ENCODE measurements at regions not wholly inside any gene's neighbourhood (a gene's known extent, or its start where the extent isn't known, plus 50 kb on each side); places are given as distances from the start of the nearest gene placed in this dataset.
A peak's percentile ranks its signal among the peaks of the same experiment; 100 is the strongest.

DNA sequence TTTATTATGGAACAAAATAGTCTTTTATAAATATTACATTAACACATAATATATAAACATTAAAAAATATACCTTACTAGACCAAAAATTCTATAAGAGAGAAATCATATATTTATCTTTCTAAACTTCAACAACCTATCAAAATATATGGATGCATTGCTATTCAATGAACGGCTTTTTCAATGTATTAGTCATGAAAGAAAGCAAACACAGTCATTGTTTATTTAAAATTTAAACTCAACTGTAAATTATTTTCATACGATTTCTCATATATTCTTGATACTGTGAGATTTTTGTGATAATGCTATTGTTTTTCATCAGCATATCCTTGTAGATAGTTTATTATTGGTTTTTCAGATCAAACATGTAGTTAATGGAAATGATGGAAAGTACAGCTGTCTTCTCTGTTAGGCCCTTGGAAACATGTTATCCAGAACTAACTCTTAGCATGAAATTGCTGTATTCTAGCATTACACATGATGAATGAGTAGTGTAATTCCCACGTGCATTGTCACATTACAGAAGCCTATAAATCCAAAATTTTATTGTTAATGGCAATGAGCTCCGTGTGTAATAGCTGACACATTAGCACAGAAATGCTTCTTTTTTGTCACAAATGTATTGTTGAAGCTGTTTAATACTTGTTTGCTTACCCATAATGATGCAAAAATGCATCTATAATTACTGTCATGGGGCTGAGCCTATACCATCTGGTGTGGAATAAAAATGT is 1639.9 kb downstream of the SLITRK5 start:
- no peak for DNase-seq (ENCODE audit: low read depth)
- TF ChIP-seq, protein P1, sequence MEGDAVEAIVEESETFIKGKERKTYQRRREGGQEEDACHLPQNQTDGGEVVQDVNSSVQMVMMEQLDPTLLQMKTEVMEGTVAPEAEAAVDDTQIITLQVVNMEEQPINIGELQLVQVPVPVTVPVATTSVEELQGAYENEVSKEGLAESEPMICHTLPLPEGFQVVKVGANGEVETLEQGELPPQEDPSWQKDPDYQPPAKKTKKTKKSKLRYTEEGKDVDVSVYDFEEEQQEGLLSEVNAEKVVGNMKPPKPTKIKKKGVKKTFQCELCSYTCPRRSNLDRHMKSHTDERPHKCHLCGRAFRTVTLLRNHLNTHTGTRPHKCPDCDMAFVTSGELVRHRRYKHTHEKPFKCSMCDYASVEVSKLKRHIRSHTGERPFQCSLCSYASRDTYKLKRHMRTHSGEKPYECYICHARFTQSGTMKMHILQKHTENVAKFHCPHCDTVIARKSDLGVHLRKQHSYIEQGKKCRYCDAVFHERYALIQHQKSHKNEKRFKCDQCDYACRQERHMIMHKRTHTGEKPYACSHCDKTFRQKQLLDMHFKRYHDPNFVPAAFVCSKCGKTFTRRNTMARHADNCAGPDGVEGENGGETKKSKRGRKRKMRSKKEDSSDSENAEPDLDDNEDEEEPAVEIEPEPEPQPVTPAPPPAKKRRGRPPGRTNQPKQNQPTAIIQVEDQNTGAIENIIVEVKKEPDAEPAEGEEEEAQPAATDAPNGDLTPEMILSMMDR (IDR thresholded peaks at IDR 0.05; ENCODE audit: insufficient read depth, low read length): no peak

DNA sequence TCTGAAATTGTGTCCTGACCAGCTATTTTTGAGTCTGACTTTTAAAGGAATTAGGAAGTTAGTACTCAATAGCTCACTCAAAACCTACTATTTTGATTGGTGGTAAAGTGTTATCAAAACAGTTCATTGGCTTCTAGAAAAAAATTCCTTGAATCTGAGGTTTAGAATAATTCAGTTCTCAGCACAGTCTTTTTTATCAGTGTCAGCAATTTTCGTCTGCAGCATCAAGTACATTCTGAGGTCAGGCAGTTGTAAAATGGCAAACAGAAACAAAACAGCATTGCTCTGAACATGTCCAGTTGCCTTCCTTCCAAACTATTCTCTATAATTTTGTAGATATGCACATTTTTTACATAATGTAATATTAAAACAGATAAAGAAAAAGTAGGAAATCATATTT is 1644.1 kb downstream of the SLITRK5 start:
- TF ChIP-seq, protein P1 (IDR thresholded peaks at IDR 0.05; ENCODE audit: insufficient read depth, low read length): no peak
- no peak overlapping the region for H3K4me3 ChIP-seq (ENCODE audit: low read depth, low read length)
- no peak for DNase-seq (ENCODE audit: low read depth)

More for the DNA sequence above, 1639.9 kb downstream of the SLITRK5 start:
- no peak overlapping the region for H3K4me3 ChIP-seq (ENCODE audit: low read depth, low read length)

DNA sequence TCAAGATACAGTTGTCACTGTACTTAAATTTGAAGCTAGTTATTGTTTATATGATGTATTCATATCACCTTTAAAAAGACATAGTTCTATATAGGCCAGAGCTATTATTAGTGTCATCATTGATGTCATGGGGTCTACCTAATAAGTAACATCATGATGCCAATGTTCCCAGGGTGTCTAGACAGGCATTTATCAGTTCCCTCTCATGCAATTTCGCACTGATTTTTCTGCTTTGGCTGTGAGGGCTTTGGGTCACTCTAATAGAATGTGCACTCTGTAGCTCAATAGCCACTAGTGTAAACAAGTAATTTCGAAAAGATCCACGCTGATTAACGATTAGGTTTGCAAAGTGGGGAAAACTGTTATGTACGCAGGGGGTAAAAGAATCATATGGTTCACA is 1651.3 kb downstream of the SLITRK5 start:
- DNase-seq (ENCODE audit: low read depth): no peak

DNA sequence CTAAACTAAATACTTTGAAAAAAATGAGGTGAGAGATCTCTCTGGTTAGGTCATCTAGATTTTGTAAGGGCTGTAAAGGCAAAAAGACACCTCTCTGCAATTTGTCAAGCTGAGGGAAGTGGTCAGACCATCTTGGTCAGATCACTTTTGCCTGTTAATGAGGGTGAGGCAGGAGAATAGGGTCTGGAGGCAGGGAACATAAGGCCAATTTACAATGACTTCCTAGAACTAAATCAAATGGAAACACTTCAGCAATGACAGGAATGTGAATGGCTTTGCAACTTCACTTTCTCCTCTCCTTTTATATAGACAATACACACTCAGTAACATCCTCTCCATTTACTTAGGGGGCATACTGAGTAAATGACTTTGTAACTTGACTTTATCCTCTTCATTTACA is 1653.4 kb downstream of the SLITRK5 start:
- no peak for DNase-seq (ENCODE audit: low read depth)
- no peak overlapping the region for H3K4me3 ChIP-seq (ENCODE audit: low read depth, low read length)
- TF ChIP-seq, protein P1 (IDR thresholded peaks at IDR 0.05; ENCODE audit: insufficient read depth, low read length): no peak

More for the DNA sequence above, 1651.3 kb downstream of the SLITRK5 start:
- no peak overlapping the region for H3K4me3 ChIP-seq (ENCODE audit: low read depth, low read length)
- TF ChIP-seq, protein P1 (IDR thresholded peaks at IDR 0.05; ENCODE audit: insufficient read depth, low read length): no peak

DNA sequence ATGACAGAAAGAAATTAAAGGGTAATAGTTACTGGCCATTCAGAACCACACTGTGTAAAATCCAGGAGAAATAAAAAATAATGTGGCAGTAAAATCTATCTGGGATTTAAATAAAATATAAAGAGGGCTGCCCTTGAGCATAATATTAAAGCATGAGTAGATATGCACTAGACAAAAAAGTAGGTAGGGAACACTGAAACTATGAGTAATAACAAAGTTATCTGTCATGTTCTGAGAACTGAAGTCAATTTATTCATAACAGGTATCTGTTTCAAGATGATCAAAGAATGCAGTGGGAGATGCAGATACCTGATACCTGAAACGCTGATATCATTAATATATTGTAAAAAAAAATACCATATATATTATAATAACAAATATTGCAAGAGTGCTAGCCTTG is 1672.0 kb downstream of the SLITRK5 start:
- H3K4me3 ChIP-seq (ENCODE audit: low read depth, low read length): no peak overlapping the region

DNA sequence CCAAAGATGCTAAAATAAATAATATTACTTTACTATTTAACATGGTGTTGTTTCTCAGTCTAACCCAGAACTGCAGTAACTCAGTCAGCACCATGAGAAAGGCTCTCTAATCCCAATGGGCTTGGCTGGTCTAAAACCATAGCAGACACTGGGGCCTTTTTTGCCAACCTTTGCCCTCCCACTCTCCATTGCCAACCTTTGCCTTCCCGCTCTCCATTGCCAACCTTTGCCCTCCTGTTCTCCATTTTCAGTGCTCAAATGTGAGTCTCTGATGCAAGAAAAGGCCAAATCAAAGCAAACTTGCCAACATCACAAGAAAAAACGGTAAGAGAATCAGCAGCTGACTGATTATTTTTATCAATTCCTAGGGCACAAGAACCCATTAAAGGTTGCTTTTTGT is 1681.2 kb downstream of the SLITRK5 start:
- no peak for DNase-seq (ENCODE audit: low read depth)
- H3K4me3 ChIP-seq (ENCODE audit: low read depth, low read length): no peak overlapping the region
- TF ChIP-seq, protein P1 (IDR thresholded peaks at IDR 0.05; ENCODE audit: insufficient read depth, low read length): no peak

More for the DNA sequence above, 1672.0 kb downstream of the SLITRK5 start:
- TF ChIP-seq, protein P1 (IDR thresholded peaks at IDR 0.05; ENCODE audit: insufficient read depth, low read length): no peak
- DNase-seq (ENCODE audit: low read depth): no peak

DNA sequence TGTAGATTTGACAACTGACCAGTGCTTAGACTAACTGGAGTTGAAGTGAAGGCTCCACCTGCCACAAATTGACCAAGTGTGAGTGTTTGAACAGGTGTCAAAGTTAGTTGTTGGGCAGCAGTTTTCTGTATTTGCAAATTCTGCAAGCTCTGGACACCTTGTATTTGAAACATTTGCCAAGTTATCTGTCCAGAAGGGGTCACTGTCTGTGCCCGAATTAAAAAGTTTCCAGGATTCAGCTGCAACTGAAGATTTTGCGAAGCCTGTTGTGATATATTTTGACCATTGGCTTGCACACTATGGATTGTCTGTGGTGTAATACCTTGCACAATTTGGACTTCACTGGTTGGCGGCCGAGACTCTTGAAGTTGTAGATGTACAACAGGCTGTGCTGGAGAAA is 1690.7 kb downstream of the SLITRK5 start:
- TF ChIP-seq, protein P1 (IDR thresholded peaks at IDR 0.05; ENCODE audit: insufficient read depth, low read length): no peak
- DNase-seq (ENCODE audit: low read depth): peak; percentile 4
- H3K4me3 ChIP-seq (ENCODE audit: low read depth, low read length): no peak overlapping the region
